UCSD-AML1 (cell line): ENCODE measurements at regions not wholly inside any gene's neighbourhood (a gene's known extent, or its start where the extent isn't known, plus 50 kb on each side); places are given as distances from the start of the nearest gene placed in this dataset.

Experiments used
- DNase-seq: peaks from one replicate; lab custom pipeline; 2025; ENCODE audit not compliant: unreplicated experiment; lab: John Stamatoyannopoulos, UW

DNA sequence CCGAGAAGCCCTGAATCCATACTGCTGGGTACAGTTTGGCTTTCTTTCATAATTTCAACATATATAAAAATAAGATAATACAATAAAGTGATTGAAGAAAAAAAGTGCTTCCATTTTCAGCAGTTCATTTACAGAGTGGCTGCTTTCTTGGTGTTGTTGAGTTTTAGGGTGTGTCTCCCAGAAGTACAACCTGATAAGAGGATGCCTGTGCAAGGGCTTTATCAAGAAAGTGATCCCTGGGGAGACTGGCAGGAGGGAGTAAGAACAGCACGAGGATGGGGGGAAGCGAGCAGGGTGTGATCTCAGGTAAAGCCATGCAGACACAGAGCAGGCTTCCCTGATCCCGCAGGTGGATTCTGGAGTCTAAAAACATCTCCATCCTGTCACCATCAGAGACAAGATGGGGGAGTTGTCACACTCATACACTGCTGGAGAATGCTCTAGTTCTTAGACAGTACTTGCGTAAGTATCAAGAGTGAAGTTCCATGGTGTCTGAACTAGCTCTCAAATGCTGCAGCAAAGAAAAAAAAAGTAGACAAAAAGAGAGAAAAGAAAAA lies 395.9 kb downstream of the CDH26 start:
- DNase-seq = no peak

DNA sequence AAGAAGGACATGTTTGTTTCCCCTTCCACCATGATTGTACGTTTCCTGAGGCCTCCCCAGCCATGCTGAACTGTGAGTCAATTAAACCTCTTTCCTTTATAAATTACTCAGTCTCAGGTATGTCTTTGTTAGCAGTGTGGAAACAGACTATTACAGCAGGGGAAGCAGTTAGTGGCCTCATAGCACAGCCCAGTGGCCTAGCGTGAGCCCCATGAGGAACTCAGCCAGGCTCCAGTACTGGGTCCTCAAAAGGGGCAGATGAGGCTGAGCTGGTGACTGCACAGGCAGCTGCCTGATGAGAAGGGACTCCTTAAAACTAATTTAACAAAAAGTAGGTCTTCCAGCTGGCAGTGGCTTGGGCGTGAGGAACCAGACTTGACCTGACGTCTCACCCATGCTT lies 399.9 kb downstream of the CDH26 start:
- DNase-seq = no peak

DNA sequence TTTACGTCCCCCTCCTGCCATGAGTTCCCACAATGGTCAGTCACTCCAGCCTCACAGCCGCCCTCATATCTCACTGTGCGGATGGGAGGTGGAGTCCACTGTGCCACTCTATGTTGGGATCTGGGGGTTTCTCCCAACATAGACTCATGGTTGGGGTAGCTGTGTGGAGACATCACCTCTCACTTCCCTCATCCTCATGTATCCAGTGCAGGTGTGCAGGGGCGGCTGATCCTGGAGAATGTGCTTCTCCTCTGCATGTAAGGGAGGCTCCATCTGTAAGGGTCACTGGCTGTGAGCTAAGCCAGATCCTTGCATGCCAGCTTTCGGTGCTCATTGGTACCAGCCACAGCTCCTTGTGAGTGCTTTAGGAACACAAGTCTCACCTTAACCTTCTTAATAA lies 400.8 kb downstream of the CDH26 start:
- no peak for DNase-seq

DNA sequence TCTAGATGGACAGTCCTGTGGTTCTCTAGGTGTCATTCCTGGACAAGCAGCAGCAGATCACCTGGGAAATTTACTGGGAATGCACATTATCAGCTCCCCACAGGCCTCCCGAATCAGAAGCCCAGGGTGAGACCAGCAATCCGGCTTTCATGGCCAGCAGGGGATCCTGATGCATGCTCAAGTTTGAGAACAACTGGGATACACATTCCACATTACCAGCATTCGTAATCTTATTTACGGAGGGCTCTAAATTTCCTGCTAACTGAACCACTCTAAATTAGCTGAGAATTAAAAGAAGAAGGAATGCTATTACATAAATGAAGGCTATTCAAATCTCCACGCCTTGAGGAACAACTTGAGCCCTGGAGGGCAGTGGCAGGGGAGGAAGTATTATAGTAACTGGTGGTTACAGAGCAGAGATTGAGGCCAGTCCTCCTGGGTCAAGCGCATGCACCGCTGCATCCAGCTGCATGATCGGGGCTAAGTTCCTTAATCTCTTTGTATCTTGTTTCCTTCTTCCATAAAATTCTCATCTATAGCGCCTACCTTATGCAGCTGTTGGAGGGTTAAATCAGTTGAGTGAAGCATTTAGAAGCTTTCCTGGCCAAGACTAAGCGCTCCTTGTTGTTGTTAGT lies 403.7 kb downstream of the CDH26 start:
- DNase-seq = no peak

DNA sequence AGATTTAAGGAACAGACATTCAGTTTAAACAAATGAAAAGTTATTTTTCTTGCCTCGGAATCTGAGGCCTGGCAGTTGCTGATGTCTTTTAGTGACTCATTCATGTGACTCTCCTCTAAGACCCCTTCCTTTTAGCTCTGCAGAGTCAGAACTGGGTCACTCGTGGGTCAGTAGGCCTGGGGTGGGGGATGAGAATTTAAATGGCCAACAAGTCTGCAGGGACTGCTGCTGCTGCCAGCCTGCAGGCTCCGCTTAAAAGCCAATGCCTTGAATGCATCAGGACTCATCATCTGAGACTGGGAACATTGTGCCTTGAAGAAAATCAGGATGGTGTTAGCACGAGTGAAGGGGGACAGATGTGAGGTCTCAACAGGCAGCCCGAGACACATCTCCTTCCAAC lies 404.3 kb downstream of the CDH26 start:
- DNase-seq = no peak

DNA sequence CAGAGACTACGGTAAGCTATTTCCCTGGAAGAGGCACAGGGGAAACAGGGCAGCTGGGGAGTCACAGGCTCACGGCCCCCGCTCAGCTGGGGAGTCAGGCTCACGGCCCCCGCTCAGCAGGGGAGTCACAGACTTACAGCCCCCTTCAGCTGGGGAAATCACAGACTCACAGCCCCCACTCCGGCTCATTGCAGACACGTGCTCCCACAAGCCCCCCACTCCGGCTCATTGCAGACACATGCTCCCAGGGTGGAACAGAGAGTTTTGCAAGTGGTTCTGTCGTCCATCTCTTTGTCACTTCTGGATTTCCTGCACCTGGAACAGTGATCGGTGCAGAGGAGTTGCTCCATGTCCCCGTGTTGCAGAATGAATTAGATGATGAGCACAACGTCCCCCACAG lies 405.5 kb downstream of the CDH26 start:
- no peak for DNase-seq

DNA sequence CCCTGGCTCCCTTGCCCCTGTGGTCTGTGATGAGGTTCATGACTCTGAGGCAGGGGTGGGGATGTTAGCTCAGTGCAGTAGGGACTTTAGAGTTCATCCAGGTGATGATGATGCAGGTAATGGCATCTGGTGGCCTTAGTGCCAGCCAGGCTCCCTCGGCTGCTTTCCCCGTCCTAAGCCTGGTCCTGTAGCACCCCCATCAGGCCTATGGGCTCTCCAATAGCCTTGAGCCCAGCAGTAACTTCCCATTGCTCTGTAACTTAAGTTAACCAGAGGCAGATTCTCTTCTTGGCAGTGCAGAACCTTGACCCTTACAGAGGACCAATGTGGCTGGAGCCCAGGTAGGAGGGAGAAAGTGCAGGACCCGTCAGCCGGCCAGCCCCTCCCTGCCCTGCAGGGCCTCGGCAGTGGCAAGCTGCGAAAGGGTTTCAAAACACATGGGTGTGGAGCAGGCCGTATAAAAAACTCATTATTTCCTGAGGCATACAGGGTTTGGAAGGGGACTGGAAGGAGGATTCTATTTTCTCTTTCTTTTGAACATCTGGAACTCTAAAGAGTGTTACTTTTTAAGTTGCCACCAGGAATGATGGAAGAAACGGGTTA lies 406.9 kb downstream of the CDH26 start:
- no peak for DNase-seq

DNA sequence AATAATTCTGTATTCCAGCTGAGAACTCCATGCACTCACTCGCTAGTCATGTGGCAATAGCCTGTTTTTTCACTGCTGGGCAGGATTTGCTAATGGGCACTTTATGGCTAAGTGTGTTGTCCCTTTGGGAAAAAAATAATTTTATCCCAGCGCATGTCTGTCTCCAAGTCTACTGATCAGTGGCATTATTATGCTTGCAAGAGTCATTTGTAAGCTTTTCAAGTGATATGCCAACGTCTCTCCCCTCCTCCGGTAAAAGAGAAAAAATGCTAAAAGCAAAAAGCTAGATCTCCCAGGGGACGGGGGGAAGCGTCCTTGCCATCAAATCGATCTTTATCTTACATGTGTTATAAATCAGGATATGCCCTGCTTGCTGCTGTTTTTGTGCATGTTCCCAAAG lies 407.7 kb downstream of the CDH26 start:
- no peak for DNase-seq

DNA sequence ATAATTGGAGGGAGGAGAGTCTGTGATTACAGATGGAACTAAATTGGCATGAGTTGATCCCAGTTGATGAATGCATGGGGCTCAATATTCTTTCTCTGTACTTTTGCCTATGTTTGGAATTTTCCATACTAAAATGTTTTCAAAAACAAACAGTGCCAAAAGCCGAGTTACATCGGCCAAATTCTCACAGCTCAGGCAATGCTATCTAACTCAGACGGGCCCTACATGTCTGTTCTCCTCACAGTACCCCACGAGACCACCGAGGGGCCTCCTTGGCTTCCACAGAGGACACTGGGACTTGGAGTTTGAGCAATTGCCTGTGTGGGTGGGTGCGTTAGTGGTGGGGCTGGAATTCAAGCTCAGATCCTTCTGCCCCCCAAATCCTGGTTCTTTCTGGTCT lies 413.2 kb downstream of the CDH26 start:
- no peak for DNase-seq

DNA sequence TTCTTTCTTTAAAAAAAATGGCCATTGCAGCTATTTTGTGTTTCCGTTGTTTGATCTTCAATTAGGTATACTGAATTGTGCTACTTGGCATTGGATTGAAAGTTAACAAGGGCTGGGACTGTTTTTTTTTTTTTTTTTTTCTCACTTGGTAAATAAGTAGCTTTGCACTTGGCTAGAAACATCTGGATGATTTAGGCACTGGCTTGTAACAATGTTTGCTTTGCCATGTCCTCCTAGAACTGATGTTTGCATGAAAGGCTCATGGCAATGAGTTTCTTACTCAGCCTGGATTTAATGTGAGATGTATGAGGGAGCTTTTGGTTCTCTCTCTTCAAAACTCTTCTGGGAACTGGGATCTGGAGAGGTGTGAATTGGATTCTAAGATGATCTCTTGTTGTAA lies 414.1 kb downstream of the CDH26 start:
- no peak for DNase-seq

DNA sequence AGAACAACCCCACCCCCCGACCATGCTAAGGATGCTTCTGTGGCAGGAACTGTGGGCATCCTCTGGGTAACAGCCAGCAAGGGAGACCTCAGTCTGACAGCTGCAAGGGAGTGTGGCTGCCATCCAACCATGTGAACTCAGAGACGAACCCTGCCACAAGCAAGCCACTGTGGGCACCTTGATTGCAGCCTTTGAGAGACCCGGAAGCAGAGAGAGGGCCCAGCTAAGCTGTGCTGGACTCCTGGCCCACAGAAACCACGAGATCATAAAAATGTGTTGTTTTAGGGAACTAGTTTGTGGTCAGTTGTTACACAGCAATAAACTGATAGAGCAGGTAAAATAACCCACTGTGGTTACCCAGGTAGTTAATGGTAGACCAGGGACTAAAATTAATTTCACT lies 414.6 kb downstream of the CDH26 start:
- no peak for DNase-seq

DNA sequence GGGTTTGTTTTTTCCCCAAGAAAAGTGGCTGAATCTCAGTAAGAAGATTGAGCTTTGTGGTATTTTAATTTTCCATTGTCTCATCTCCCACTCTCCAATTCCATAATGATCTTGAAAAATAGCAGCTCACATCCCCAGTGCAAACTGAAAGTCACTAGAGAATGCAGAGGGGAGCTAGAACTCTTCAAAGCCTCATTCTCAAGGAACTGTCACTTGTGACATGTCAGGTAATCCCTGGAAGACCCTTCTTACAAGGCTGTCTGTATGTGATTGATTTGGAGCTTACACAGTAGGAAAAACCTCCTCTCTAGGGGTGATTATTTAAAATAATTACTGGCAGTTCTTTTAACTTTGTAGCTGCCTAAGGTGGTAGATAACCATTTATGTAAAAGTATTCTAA lies 420.4 kb downstream of the CDH26 start:
- no peak for DNase-seq

DNA sequence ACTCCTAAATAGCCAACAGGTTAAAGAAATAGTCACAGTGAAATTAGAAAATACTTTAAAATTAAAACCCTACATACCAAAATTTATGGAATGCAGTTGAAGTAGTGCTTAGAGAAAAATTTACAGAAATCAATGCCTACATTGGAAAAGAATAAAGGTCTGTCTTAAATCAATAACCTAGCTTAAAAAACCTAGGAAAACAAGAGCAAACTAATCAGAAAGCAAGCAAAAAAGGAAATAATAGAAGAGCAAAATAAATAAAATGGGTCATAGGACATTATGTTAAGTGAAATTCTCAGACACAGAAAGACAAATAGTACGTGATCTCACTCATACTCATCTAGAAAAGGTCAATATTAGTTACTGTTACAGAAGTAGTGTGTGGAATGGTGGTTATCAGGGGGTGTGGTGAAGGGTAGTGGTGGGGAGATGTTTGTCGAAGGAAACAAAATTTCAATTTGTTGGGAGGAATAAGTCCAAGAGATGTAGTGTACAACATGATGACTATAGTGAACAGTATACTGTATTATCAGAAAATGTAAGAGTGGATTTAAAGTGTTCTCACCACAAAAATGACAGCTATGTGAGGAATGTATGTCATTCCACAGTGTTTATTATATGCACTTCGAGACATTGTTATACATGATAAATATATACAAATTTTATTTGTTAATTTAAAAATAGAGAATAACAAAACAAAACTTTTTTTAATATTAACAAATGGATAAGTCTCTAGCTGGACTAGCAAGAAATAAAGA lies 423.6 kb downstream of the CDH26 start:
- no peak for DNase-seq

DNA sequence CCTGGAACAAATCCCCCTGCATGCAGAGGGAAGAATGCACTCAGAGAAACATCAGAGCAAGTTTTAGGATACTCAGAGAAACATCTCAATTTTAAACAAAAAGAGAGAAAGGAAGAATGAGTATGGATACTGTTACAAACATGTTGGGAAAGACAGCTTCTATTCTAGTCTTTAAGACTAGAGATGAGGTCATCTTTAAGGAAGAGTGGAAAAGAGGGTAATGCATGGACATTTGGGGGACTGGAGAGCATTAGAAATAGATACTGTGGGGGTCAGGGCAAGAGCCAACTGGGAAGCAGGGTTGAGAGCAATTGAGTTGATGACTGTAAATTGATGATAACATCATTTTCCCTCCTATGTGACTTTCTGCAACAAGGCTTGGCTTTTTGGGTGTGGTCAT lies 431.2 kb downstream of the CDH26 start:
- no peak for DNase-seq

DNA sequence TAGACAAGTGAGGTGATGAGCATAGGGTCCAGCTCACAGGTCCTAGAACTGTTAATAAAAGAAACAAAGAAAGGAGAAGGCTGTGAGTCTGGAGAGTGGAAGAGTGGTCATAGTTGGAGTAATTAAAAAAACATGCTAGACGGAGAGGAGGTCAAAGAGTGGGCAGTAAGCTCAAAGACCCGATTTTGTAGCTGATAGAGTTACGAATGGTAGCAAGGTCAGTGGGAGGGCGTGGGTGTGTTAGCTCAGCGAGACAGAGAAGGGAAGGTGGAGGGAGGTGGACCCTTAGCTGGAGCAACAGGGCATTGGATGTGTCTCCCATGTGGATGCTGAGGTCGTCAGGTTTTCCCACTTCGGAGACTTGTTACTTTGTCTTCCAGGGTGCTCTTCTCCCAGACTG lies 431.7 kb downstream of the CDH26 start:
- DNase-seq = no peak

DNA sequence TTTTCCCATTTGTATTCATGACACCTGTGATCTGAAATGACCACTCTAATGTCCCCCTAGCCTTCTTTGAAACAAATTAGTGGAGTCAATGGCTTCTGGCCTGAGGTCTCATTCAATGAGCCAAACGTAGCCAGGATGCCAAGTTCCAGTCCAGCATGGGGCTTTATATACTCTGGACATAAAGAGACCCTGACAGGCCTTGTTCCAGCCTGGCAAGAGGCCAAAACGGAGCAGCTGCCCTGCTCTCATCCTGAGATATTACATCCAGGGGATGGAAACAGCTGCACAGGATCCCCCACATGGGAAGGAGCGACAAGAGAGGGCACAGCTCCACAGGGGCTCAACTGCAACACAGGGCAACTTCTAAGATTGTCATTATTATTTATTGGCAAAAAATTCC lies 437.8 kb downstream of the CDH26 start:
- DNase-seq = no peak

DNA sequence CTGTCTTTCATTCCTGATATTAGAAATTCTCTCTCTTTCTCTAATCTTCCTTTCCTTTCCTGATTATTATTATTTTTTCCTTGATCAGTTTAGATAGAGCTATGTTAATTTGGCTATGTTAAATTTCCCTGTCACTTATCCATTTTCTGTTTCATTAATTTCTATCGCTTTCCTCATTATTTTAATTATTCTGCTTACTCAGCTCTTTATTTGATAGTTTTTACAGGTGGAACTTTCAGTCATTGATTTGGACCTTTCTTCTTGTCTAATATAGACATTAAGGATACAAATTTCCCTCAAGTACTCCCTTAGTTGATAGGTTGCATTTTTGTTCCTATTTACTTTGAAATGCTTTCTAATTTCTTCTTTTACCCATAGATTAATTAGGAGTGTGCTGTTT lies 442.3 kb downstream of the CDH26 start:
- no peak for DNase-seq

DNA sequence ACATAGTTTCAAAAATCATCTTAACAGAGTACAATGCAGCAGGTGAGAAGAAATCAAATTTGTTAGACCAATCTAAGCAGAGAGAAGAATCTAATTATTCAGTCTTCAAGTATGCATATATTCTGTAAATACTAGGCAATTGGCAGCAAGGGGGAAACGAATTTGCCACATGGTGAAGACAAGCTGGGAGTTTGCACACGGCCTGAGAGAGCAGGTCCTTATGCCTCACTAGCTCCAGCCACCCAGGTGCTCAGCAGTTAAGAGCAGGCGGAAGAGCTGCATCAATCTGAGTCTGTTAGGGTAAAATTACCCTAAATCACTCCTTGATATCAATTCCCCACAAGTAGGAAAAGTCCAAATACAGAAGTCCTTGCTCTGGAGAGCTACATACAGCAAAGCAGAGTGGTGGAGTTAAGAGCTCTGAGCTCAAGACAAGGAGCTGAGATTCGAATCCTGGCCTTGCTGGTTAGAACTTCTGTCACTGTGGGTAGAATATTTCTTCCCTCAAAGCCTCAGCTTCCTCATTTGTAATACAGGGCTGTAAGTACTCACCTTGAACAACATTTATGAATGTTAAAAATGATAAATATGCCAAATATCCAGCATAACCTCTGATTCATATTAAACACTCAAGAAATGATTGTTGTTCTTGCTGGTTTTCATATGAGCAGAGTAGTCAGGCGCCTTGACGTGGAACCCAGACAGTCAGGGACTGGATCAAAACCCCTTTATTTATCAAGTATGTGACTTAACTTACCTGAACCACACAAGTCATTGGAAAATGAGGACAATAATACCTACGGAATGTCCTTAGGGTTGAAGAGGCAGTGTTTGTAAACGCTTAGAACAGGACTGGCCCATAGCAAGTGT lies 444.2 kb downstream of the CDH26 start:
- no peak for DNase-seq

DNA sequence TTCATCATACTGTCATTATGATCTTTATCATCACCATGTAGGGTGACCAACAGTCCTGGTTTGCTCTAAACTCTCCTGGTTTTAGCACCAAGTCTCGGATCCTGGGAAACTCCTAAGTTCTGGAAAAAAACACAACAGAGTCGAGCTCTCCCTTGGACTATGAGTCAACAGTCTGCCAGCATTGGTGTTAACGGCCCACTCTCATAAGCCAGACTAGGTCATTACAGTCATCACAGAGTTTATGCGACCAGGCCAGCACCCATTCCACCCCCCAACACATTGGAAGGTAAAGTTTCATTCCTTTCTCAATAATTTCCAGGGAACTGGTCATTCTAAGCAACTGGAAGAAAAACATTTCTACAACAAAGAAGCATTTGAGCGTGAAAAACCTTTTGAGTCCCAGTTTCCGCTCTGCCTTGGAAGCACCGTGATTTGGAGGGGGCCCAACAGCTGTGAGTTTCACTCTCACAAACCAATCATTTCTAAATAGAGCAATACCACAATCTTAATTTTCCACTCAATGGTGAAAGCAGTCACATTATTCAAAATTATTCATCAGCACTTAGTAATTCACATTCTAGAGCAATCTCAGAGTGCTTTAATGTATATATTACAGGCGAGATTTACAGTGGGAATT lies 445.0 kb downstream of the CDH26 start:
- no peak for DNase-seq

DNA sequence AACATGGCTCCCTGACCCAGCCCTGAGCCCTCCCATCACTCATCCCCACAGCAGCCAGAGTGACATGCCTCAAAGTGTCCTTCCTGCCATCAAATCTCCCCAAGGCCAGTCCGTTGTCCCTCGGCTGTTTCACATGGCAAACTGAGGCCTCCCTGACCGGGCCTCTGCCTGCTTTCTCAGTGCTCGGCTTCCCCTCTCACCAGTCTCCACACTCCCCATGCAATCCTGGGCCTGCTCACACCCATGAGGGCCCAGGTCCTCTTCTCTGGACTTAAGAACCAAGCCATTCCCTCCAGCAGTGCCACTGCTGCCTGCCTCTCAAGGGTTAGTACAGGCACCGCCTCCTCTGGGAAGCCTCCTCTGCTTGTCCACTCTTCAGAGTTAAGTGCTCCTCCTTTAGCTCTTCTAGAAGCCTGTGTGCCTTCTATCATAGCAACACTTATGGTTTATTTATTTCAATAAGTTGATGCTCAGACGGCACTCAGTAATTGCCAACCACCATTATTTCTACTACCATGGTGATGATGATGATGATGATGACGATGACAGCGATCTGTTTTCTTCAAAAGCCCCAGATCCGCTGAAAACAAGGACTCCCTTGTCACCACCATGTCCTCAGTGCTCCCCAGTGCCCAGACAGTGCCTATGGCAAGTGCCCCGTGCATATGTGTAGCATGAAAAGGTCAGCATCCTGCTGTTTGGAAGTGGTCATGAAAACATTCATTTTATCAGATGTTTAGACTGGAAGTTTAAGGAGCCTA lies 449.0 kb downstream of the CDH26 start:
- no peak for DNase-seq
